ENCODE measurements at regions not wholly inside any gene's neighbourhood (a gene's known extent, or its start where the extent isn't known, plus 50 kb on each side); places are given as distances from the start of the nearest gene placed in this dataset.
"Not testable (repeated sequence)": the region's sequence is repeated elsewhere in the genome, so short reads cannot be mapped to it uniquely, and the experiment has no call there.

- Histone ChIP-seq H3K4me3 (ENCODE audit: low read depth, low read length) (no peak overlapping the region), H3K36me3 (replicated peaks) (no peaks in the 10 kb centered on the region), H3K27me3 (replicated peaks) (no peaks in the 10 kb centered on the region), H3K27ac (no peak overlapping the region)
- TF ChIP-seq CTCF (IDR thresholded peaks at IDR 0.05; ENCODE audit: low read depth, low read length, missing control alignments), result no peak
- in situ Hi-C loops (cut with HindIII; ENCODE audit: low pct_ligation_motif_present, low sequenced_read_pairs), result no loop called here
- DNase-seq, result no peak
Observed at GRCh38 chr9:26504057-26504456, 388.5 kb downstream of the CAAP1 start.

- in situ Hi-C loops (cut with HindIII; ENCODE audit: low pct_ligation_motif_present, low sequenced_read_pairs), result no loop called here
- no peak for DNase-seq
- H3K4me3 ChIP-seq (ENCODE audit: low read depth, low read length), result no peak overlapping the region
- no peak overlapping the region for H3K27ac ChIP-seq
- TF ChIP-seq CTCF (IDR thresholded peaks at IDR 0.05; ENCODE audit: low read depth, low read length, missing control alignments), result no peak
- no peaks in the 10 kb centered on the region for H3K36me3 ChIP-seq (replicated peaks)
- no peaks in the 10 kb centered on the region for H3K27me3 ChIP-seq (replicated peaks)
Observed at GRCh38 chr9:26502311-26502710, 390.3 kb downstream of the CAAP1 start.

- no peak overlapping the region for H3K4me3 ChIP-seq (ENCODE audit: low read depth, low read length)
- no peak for DNase-seq
- H3K36me3 ChIP-seq (replicated peaks), result no peaks in the 10 kb centered on the region
- no peaks in the 10 kb centered on the region for H3K27me3 ChIP-seq (replicated peaks)
- TF ChIP-seq CTCF (IDR thresholded peaks at IDR 0.05; ENCODE audit: low read depth, low read length, missing control alignments), result no peak
- no peak overlapping the region for H3K27ac ChIP-seq
- in situ Hi-C loops (cut with HindIII; ENCODE audit: low pct_ligation_motif_present, low sequenced_read_pairs), result no loop called here
Observed at GRCh38 chr9:26500471-26500870, 392.1 kb downstream of the CAAP1 start.

GRCh38 chr9:26492608-26493521, 399.7 kb downstream of the CAAP1 start:
- H3K36me3 ChIP-seq (replicated peaks); H3K27me3 ChIP-seq (replicated peaks); H3K4me3 ChIP-seq (ENCODE audit: low read depth, low read length); DNase-seq; H3K27ac ChIP-seq; in situ Hi-C loops (cut with HindIII; ENCODE audit: low pct_ligation_motif_present, low sequenced_read_pairs): not testable (repeated sequence)

- in situ Hi-C loops (cut with HindIII; ENCODE audit: low pct_ligation_motif_present, low sequenced_read_pairs); H3K4me3 ChIP-seq (ENCODE audit: low read depth, low read length); H3K27ac ChIP-seq; H3K27me3 ChIP-seq (replicated peaks); DNase-seq; H3K36me3 ChIP-seq (replicated peaks): not testable (repeated sequence)
Observed at GRCh38 chr9:26491922-26492607, 400.5 kb downstream of the CAAP1 start.

- in situ Hi-C loops (cut with HindIII; ENCODE audit: low pct_ligation_motif_present, low sequenced_read_pairs), result no loop called here
- H3K36me3 ChIP-seq (replicated peaks), result no peaks in the 10 kb centered on the region
- no peak for DNase-seq
- no peak overlapping the region for H3K4me3 ChIP-seq (ENCODE audit: low read depth, low read length)
- H3K27ac ChIP-seq, result no peak overlapping the region
- TF ChIP-seq CTCF (IDR thresholded peaks at IDR 0.05; ENCODE audit: low read depth, low read length, missing control alignments), result no peak
- no peaks in the 10 kb centered on the region for H3K27me3 ChIP-seq (replicated peaks)
Observed at GRCh38 chr9:26483991-26484390, 408.6 kb downstream of the CAAP1 start.

Measured in brain microvascular endothelial cell (primary cell).